GM18498 (cell line): ENCODE measurements at regions not wholly inside any gene's neighbourhood (a gene's known extent, or its start where the extent isn't known, plus 50 kb on each side); places are given as distances from the start of the nearest gene placed in this dataset.
"Not testable (repeated sequence)": the region's sequence is repeated elsewhere in the genome, so short reads cannot be mapped to it uniquely, and the experiment has no call there.

Experiments
- ATAC-seq: cut with Tn5 transposase; IDR thresholded peaks from one replicate; pipeline ENCODE4 v1.9.1; 2021; ENCODE audit warnings: mild to moderate bottlenecking, moderate library complexity; ENCODE audit not compliant: unreplicated experiment

DNA sequence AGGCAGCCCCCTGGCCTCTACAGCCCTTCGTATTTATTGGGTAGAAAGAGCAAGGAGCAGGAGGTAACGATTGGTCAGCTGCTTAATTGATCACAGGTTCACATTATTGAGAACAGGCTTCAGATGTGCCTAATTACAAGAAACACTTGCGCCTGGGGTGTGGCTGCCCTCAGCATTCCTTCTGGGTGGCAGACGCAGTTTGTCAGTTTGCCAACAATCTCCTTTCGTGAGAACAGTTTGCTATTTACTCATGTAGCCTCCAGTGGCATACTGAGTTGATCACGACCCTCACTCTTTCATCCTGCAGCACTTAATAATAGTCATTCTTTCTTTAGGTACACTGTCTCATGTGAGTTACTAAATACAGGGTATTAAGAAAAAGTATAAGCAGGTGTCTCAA lies 985.6 kb downstream of the SLITRK5 start:
- ATAC-seq: no peak

DNA sequence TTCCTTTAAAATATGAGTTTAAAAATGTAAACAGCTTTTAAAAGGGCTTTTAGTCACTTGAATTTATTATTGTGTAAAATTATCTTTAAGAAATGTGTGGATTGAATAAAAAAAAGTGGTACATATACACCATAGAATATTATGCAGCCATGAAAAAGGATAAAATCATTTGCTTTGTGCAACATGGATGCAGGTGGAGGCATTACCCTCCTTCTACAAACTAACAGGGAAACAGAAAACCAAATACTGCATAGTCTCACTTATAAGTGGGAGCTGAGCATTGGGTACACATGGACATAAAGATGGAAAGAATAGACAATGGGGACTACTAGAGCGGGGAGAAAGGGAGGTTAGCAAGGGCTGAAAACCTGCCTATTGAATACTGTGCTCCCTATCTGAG lies 999.3 kb downstream of the SLITRK5 start:
- ATAC-seq: no peak

DNA sequence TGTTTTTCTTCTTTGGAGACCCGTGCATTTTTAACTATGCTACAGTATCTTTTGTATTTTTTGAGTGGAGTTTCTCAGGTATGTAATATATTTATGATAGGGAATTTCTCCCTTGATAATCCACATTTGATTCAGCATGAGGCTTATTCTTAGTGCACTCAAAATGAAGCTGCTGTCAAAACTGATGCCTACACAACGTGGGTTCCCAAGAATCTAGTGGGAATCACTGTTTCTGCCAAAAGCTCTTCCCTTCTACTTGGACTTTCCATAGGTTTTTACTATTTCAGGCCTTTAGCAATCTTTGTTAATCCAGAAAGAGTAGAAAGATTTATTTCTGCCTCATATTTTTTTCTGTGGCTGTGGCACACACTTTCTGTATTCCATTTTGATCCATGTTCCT lies 1003.7 kb downstream of the SLITRK5 start:
- no peak for ATAC-seq

DNA sequence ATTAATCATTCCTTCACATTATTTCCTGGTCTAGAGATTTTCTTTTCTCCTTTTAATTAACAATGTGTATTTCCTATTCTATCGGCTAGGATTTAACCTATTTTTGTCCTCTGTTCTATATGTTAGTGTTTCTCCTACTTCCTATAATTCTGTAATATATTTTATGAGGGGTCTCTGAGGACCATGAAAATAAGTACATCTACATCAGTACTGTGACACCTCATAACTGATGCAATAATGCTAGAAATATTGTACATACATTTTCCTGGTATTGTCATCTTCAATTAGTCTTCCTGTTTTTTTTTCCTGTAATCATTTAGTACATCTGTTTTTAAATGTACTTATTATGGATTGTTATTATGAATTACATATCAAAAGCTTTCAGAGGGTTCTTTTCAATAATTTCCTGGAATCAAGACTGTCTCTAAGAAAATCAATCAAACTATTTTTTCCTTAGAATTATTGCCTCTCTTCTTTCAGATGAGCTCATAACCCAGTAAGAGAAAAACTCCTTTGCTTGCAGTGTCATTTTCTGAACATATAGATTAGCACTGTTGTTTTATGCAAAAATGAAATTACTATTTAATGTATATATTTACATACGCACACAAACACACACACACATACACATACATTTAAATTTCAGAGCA lies 1004.3 kb downstream of the SLITRK5 start:
- no peak for ATAC-seq

DNA sequence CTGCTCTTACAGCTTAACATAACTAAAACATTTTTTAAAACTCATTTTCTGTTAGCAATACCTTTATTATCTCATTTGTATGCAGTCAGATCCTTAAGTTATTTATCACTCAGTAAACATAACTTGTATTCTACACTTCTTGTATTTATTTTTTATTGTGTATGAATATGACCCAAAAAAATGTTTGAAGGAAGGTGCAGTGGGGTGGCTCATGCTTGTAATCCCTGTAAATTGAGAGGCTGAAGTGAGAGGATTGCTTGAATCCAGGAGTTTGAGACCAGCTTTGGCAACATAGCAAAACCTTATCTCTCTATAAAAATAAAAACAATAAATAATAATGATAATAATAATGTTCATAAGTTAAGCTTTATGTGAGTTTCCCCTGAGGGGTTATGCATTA lies 1004.8 kb downstream of the SLITRK5 start:
- ATAC-seq: no peak

DNA sequence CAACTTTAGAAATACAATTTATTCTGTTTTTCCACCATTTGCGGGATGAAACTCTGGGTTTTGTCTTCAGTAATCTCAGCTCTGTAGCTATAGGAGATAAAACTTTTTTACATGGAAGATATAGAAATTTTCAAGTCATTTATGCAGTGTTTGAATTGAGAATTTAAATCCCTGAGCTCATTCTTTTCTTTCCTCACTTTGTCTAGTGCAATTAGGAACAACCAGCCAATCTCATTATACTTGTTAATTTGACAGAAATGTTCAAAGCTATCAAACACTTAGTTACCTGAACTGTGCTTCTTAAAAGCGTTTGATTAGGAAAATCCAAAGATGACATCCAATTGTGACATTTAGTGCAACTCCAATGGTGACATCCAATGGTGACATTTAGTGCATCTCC lies 1014.3 kb downstream of the SLITRK5 start:
- ATAC-seq: no peak

DNA sequence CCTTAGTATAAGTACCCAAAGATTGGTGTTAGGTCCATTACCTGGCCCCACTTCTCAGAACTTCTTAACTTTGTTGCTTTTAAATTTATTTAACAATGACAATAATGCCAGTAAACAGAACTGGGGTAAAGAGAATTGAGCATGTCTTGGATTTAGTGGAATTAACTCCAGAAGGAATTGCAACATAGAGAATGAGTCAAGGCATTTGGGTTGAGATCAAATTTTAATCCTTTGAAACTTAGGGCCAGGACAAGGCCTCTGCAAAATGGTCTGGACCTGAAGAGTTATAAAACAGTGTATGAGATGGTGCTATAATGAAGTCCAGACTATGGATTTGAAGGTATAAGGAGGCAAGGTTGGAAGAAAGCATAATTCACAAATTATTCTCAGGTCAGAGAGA lies 1030.4 kb downstream of the SLITRK5 start:
- ATAC-seq: no peak

DNA sequence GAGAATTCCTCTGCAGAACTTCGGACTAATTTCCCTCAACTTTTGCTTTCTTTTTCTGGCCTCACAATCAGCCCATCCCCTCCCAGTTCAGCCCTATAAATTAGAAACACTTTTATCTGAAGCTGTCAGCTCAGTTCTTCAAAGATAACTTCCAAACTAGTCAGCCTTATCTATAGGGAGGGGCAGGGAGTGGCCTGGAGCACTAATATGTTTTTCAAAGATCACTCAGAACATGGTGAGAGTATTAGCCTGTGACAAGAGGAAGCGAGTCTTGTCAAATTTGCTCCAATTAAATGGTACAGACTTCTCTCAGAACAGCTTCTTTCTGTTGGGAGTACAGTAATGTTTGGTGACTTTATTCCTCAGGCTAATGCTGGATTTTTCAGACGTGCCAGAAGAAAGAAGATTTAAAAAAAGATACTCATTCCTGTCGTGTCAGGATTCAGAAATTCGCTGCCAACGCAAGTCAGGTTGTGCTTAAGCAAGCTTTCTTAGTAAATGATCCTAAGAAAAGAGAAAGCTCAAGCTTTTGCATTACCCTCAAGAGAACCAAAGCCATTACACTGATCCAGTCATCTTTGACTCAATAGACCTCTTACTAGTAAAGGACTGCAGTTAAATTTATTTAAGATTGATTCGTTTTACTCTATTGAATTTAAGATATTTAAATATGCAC lies 1033.6 kb downstream of the SLITRK5 start:
- no peak for ATAC-seq

DNA sequence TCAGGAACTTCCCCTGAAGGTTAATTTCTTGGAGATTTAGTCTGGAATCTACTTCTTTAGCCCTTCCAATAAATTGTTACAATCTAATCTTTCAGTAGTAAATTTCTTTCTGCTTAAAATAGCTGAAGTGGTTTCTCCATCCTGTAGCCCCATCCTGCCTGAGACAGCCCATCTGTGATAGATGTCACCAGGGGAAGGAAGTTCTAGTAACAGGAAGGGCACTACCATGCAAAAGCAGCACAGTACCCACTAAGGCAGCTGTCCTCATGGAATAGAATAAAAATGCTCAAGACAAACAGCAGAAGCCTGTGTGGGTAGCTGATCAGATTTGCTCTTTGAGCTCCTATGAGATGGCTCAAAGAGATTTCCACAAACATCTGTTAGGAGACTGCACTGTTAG lies 1036.5 kb downstream of the SLITRK5 start:
- no peak for ATAC-seq

DNA sequence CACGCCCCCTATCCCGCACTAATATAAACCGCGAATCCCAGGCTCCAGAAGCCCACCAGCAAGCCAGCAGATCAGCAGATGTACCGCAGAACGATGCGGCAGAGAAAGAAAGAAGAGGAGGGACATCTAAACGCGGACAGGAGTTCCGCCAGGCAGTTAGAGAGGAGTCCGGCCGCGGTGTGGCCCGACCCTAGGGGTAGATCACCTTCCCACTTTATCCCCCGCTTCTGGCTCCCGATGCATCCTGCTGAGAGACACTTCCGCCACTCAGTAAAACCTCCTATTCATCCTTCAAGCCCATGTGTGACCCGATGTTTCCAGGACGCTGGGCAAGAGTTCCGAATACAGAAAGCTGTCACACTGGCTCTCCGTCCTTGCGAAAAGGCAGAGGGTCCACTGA lies 1046.8 kb downstream of the SLITRK5 start:
- ATAC-seq: no peak

DNA sequence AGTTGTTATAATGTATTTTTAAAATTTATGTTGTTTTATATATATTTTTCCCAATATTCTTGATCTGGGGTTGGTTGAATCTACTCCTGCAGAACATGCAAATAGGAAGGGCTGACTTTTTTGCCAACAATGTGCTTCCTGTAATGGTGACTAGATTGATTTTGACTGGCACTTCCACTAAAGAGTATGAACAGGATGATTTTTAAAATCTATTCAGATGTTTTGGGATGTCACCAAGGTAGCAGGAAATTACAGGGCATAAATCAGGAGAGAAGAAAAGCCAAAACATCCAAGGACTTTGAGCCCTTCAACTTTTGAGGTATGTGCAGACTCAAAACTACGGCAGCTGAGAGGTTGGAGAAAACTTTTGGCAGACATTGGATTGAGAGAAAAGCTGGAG lies 1047.6 kb downstream of the SLITRK5 start:
- ATAC-seq: no peak

DNA sequence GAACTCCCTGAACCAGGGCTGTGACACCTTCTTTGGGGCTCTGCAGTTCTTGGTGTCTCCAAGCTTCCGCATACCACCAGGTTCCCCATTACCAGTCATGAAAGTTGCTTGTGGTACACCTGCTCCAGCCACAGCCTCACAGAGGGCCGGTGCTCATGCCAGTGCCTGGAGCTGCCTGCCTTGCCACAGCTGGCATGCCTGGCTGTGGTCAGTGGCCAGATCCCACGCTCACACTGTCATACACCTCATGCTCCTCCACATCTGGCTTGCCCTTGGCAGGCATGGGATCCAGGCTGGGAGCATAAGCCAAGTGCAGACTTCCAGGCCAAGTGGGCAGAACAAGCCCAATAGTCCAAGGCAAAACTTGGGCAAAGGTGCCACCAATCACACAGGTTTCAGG lies 1054.9 kb downstream of the SLITRK5 start:
- no peak for ATAC-seq

DNA sequence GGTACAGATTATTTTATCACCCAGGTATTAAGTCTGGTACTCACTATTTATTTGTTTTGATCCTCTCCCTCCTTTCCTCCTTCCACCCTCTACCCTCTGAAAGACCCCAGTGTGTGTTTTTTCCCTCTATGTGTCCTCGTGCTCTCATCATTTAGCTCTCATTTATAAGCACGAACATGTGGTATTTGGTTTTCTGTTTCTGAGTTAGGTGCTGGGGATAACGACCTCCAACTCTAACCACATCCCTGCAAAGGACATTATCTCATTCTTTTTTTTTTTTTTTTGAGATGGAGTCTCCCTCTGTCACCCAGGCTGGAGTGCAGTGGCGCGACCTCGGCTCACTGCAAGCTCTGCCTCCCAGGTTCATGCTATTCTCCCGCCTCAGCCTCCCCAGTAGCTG lies 1056.1 kb downstream of the SLITRK5 start:
- ATAC-seq: not testable (repeated sequence)

DNA sequence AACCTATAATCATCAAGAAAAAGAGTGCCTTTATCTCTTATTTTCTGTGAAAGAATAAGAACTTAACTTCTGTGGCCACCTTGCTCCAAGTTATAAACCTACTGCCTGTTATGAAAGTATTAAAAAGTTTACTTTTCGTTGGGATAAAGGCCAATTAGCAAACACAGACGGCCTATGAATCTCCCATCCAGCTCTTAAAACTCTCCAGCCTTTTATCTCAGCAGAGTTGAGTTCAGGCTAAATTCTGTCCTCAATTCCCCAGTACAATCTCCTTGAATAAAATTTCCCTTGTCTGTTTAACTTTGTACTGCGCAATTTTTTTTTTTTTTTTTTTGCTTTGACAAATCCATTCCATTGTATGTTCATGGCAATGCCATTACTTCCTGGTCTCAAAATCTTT lies 1058.4 kb downstream of the SLITRK5 start:
- ATAC-seq: no peak

DNA sequence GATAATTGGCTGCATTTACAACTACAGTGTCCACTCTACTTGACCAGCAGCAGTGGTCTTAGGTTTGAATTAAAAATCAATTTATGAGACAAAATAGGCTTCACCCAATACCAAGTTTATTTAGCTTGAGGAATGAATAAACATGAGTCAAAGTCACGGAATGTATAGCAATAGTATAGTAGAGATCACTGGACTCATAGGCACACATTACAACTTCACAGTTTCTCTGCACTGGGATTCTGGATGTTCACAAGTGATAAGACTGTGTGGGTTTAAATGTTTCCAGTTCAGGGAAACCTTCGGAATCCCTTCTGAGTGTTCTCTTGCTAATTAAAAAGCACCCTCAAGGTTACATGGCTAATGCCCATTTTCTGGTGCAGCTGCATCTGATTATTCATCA lies 1064.9 kb downstream of the SLITRK5 start:
- no peak for ATAC-seq

DNA sequence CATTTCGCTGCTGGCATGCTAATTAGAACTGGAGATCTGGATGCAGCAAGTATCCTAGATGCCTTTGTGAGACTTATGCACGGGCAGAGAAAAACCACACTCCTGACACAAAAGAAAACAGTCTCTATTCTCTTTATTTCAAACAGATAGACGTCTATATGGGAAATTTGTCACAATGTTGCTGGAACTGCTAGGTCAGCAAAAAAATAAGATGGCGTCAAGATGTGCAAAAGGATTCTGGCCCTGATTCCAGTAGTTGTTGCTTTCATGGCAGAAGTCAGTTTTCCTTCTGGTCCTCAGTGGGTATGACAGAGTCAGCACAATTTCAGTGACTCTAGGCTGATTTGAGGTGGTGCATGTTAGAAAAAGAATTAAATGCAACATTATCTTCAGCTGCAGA lies 1068.0 kb downstream of the SLITRK5 start:
- no peak for ATAC-seq

DNA sequence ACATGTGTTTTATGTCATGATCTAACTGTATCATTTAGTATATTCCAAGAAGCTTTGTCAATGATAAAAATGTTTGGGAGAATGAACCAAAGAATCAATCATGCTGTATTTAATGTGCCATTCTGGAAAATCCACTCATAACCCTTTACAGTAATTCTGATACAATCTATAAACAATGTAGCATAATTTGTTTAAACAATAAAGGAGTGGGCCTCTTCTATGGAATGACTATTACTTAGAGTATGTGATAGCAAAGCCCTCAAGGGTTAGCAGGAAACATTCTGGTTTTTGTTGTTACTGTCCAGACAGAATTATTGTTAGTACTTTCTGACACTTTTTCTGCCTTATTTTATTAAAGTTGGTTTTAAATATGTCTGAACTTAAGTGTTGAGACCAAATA lies 1073.1 kb downstream of the SLITRK5 start:
- no peak for ATAC-seq

DNA sequence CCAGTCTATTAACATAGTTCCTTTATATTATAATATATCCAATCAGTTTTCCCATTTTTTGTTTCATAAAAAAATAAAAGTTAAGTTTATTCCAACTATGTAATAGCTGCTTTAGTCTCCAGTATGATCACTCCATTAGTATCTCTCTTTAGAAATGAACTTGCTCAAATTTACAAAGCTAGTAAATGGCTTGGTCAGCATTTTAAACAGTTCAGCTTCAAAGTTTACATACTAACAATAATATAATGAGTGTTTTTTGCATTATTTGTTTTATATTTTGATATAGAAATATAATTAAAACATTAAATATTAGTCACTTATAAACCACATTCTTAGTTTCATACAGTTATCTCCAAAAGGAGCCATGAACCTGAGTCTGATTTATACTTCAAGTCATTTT lies 1073.8 kb downstream of the SLITRK5 start:
- no peak for ATAC-seq

DNA sequence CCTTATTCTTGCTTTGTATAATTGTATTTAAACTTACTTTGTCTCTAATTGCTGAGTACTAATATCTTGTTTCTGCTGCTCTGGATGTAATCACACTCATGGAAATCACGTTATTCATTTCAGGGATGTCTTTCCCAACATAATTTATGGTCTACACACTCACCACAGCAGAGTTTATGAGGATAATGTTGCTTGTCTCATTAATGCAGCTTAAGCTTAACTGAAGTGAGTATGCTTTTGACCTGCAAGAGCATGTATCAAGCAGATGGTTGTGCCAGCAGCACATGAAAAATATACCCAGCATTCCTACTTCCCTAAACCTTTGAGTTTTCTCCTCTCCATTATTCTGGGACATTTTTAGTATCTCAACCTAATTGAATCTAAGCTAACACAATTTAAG lies 1080.9 kb downstream of the SLITRK5 start:
- ATAC-seq: no peak

DNA sequence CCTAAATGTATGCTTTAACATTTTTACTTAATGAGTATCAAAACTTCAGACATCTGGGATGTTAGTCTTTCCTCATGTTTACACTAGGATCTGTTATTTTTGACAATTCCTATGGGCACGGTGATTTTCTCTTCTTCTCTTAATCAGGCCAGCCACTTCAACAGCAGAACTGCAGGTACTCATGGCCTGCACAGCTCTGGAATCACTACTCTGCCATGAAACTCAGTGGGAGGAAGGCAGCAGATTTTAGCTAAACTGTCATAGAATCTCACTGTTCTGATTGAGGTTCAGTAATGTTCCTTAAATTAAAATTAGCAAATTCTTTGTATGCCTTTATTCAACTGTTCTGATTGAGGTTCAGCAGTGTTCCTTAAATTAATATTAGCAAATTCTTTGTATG lies 1083.0 kb downstream of the SLITRK5 start:
- no peak for ATAC-seq

DNA sequence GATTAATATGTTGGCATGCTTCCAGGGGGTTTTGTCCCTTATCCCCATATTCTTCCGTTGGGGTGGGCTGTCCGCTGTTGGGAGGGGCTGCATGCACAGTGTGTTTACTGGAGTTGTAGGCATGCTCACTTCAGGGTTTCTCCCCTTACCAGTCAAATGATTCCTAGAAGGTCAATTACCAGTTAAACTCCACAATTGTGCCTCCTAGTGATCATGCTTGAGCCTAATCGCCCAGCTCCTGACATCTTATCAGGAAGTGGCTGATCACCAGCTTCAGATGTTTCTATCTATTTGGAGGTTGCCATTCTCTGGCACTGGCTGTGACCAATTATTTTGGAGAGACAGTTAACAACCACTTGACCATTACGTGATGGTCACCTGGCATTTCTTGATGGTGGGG lies 1090.0 kb downstream of the SLITRK5 start:
- ATAC-seq: no peak

DNA sequence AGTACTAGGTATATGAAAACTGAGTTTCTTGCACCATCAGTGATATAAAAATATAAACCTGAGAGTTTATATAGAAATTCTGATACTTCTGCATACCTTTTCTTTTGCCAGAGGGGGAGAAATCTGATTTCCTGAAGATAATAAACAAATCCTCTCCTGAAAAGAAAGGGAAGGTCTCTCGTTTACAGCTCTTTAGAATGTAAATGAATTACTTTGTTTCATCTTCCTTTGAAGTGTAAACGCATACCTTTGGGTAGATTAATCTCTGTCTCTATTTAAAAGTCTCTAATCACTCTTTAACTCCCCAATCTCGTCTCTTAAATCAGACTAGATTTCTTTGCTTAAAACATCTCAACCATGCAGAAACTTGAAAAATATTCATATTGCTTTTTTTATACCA lies 1092.9 kb downstream of the SLITRK5 start:
- ATAC-seq: no peak

DNA sequence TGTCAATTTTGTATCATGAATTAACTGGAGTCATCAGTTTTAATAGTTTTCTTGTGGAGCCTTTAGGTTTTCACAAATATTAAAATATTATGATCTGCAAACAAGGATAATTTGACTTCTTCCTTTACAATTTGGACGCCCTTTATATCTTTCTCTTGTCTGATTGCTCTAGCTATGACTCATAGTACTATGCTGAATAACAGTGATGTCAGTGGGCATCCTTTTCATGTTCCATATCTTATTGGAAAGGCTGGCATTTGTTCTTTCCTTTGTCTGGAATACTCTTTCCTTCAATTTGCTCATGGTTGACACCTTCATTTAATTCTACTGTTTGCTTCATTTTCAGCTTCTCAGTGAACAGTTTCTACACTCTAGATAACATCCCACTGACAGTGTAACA lies 1129.3 kb downstream of the SLITRK5 start:
- ATAC-seq: no peak
